ENCODE measurements at regions not wholly inside any gene's neighbourhood (a gene's known extent, or its start where the extent isn't known, plus 50 kb on each side); places are given as distances from the start of the nearest gene placed in this dataset.

DNA sequence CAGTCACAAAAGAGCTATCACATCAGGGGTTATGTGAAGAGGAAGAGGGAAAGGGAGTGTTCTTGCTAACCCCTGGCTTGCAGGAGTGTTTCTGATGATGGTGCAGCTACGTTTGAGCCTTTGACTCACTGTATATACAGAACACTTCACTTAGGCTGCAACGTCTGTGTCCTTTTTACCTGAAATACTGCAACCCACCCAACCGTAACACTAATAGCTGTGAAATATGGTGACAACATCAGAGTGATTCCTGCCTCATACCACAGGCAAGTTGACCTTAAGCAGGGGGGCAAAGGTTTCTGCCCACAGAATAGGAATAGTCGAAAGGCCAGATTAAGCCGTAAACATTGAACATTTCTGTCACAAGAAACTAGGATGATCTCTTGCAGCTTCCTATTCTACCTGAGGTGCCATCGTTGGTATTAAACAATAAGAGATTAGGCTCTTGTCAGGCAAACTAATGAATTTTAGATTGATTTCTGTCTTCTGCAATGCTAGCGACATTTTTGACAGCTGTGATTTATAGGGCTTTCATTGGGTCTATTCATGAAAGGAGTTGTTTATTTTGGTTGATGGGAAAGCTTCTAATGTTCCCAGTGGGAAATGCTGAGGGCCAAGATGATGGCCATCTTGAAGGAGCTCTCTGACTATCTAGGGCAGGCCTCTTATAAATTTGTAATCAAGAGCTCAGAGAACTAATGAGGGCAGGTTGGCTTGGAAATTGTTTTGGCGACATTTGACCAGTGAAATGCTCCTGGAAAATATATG, 316.8 kb downstream of the PIK3C3 start:
- DNase-seq = no peak

DNA sequence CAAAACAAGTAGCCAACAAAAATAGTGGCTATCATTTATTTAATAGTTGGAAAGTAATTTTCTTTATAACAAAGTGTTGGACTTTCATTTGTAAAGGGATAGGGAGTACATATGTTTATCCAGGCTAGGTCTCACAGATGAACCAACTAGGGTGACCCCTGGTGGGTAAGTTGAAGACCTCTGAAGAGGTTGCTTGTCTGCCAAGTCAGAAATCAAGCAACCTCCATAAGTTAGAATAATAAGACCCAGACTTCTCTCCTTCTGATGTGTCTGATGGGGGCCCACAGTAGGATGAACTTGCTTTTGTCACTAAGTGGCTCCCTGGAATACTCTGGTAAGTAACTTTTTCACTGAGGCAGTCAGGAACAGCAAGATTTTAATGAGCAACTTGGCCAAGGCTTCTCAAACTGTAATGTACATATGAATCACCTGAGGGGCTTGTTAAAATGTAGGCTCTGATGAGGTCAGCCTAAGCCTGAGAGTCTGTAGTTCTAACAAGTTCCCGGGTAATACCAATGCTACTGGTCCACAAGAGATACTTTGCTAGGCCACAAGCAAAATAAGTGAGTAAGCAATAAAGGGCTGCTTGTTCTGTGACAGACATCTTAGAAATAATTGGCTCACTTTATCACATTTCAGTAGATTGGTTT, 319.6 kb downstream of the PIK3C3 start:
- no peak for DNase-seq

DNA sequence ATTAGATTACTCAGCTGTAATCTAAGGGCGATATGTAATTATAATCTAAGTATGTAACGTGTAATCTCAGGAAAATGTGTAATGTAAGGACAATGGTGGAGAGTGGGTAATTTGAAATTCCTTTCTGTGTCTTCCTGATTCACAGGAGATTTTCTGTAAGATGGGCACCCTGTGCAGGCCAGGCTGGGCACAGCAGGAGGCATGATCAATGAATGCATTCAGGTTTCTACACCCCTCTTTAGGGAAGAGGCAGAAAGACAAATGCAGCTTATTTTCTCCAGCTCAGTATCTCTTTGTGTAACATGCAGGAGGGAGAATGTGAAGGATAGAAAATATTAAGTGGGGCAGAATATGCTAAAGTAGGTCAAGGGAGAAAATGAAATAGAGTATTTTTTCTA, 320.1 kb downstream of the PIK3C3 start:
- DNase-seq = no peak

DNA sequence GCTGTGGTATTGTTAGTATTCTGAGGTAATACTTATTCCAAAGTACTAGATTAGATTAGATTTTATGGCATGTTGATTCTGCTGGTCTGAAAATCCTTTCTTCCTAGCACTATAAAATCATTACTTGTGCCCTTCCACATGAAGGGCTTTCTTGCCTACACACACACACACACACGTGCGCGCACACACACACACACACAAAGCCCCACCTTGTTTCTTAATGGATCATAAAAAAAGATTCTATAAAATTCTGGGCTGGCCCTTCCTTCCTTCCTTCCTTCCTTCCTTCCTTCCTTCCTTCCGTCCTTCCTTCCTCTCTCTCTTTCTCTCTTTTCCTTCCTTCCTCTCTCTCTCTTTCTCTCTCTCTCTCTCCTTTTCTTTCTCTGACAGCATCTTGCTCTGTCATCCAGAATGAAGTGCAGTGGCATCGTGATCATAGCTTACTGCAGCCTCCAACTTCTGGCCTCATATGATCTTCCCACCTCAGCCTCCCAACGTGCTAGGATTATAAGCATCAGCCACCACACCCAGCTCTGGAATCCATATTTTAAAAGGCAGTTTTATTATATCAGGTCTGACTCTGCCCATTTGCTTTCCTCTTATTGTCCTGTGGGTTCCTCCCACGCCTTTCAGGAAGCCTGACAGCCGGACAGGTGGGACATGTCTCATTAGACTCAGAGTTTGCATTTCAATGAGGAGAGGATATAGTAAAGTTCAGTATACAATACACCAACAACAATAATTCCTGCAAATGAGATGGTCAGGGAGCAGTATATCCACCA, 321.1 kb downstream of the PIK3C3 start:
- DNase-seq = no peak

DNA sequence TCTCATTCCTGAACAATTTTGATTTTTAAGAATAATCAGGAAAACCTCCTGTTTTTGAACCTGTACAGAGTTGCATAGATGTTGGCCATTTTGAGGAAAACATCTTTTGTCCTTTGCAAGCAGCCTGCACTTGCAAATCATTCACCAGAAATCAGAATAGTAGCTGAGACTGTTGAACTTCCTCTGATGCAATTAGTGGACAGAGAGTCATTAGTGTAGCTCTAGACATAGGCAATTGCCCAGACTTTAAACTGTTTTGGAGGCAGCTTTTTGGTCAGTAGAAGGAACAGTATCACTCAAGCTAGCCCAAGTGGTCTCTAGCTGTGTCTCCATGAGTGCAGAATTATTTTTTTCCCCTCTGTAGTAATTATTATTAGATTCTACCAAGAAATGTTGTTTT, 326.1 kb downstream of the PIK3C3 start:
- no peak for DNase-seq

DNA sequence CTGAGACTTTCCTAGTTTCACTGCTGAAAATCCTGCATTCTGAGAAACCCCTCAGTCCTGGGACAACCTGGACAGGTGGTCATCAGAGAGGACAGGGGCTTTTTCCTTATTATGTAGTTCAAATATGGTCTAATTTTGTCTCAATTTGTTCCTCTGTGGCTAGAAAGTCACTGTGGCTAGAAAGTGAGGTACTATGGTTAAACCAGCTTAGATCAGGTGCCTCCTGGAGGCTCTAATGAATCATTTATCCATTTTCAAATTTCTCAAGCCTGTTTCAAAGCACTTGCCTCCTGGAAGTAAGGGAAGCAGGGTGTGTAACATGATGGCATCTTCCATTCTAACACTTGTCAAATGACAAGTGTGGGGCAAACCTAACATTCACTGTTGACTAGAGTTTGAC, 326.8 kb downstream of the PIK3C3 start:
- DNase-seq = no peak

DNA sequence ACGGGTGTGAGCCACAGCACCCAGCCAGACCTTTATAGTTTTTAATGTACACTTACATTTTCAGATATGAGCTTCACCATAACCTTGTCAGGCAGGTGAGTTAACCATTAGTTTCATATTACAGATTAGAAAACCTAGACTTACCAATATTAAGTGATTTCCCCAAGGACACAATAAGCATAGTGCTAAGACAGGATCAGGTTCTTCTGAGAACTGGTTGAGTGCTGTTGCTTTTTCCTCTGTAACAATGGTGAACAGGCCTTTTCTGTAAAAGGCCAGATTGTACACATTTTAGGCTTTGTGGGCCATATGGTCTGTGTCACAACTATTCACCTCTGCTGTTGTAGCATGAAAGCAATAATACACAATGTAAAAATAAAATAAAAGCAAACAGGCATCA, 332.0 kb downstream of the PIK3C3 start:
- no peak for DNase-seq

DNA sequence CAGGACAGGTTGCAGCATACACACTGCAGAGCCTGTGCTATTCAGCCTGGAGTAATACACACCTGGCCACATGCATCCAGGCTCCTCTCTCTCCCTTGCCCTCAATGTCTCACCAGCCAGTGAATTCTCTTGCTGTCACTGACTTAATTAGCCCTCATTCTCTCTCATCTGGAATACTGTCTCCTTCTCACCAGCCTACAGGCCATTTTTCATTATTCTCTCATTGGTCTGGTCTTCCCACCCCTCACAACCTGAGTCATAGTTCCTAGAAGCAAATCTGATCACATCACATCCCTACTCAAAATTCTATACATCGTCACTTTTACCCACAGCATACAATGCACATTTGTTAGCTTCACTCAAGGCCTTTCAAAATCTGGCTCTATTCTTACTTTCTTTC, 333.1 kb downstream of the PIK3C3 start:
- DNase-seq = no peak

DNA sequence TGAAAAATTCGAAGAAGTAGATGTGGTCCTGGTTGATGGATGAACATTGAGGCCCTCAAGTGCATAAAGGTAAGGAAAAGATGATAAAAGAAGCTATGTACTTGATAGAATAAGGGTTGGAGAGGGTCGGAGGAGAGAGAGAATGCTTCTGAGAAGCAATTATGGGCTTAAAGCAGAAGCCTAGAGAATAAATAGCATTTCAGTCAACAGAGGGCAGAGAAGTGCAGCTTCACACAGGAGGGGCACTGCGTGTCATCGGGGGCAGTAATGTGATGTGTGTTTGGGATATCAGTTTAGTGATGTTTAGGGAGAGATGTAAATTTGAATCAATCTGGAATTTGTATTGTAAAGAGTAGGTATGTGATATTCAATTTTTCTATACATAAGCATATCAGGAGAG, 334.5 kb downstream of the PIK3C3 start:
- DNase-seq = no peak

DNA sequence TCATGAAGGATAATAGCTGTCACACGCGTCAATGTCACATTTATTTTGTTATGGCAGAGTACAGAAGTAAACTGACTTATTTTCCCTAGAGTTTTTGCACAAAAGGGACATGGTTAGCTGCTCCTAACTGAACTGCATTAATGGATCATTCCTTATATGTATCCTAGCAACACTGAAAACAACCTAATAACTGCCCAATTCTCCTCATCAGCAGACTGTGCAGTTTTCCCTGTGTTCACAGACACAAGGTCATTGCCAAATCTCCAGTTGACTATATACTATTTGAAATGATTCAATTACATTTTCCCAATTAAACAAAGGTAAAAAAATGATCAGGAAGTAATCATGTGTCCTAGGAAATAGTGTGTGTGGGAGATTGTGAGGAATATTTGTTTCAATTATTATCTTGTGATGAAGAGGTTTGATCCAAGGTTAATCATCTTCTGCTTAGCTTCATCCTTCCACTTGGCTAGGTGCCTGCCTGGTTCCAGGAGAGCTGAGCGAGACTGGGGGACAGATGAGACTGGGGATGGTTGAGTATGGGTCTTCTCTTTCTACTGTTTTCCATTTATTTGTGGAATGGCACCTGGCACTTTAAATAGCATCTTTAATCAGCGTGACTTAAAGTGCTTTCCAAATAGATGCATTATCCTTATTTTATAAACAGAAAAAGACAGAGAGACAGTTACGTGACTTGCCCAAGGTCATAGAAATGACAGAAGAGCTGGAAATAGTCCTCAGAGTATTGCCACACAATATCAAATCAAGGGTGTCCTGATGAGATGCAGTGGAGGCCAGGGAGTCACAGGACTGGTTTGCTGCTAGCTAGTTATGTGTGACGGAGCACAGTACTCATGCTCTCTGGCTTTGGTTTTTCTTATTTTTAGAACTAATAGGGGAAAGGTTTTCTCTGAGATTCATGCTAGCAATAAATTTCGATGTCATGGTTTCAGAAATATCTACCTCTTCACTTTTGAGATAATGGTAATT, 335.6 kb downstream of the PIK3C3 start:
- no peak for DNase-seq

DNA sequence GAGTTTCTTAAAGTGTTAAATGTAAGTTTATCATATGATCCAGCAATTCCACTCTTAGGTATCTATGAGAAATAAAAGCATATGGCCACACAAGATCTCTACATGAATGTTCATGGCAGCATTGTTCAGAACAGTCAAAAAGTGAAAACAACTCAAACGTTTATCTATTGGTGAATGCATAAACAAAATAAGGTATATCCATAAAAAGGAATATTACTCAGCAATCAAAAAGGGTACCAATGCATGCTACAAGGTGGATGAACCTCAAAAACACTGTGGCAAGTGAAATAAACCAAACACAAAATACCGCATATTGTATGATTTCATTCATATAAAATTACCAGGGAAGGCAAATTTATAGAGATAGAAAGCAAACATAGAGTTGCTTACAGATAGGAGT, 337.6 kb downstream of the PIK3C3 start:
- DNase-seq = no peak

DNA sequence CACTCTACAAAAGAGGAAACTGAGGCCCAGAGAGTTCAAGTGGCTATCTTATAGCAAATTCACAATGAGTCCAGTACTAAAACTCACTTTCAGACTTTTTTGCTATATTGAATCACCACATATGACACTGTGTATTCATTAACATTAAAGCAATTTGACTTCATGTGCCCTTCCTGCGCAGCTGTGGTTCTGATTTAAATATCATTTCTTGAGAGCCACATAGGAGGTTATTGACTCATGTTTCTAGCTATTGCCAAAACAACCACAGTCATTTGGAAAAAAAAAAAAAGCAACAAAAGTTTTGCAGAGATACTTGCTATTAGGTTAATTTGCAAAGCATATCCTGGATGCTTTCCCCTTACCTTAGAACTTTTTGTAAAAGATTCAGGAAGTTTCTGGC, 341.2 kb downstream of the PIK3C3 start:
- no peak for DNase-seq

DNA sequence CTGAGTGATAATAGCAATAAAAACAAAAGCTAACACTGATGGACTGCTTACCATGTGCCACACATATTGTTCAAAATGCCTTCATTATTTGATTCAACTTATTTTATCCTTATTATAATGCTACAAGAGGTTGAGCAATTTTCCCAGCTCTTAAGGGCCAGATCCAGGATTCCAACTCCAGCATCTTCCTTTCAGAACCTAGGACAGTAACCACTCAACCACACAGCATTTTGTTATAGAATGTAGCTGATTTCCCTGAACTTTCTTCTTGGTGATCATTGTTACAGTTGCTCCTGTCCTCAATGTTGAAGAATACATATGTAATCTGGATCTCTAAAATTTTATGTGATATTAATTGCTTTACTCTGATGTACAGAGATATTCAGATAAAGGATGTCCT, 341.7 kb downstream of the PIK3C3 start:
- DNase-seq = no peak

DNA sequence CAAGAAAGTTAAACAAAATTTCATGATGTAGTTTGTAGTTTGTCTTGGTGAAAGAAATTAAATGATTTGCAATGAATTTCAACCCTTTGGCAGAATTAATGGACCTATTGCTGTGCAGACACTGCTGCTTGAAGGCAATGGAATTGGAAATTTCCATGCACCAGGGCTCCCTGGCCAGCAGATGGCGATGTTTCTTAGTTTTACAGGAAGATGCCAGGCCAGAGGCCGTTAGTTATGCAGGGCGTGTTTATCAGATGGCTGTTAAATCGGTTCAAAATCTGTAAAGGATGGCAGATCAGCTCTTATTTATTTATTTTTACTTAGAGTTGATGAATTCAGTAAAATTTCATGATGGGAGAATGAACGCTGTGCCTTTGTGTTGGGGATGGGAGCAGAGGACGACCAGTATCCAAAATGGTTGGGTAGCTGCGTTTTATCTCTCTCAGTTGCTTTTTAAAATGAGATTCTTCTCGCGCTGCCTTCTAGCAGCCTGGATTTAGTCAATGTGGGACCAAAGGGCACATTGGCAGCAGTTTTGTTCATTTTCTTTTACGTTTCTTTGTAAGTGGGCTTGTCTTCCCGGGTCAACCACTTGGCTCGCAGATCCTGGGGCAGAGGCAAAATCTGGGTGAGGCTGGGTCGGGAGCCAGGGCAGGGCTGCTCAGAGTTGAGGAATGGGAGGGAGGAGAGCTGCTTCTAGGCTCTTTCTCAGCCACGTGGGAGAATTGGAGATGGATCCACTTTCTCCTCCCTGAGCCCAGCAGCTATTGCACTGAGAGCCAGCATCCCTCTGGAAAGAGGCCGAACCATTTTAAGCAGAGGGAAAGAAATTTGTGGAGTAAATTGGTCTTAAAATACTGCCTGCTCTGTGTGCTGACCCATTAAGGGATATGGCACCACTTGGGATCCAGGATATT, 344.0 kb downstream of the PIK3C3 start:
- DNase-seq = peak; percentile 39

DNA sequence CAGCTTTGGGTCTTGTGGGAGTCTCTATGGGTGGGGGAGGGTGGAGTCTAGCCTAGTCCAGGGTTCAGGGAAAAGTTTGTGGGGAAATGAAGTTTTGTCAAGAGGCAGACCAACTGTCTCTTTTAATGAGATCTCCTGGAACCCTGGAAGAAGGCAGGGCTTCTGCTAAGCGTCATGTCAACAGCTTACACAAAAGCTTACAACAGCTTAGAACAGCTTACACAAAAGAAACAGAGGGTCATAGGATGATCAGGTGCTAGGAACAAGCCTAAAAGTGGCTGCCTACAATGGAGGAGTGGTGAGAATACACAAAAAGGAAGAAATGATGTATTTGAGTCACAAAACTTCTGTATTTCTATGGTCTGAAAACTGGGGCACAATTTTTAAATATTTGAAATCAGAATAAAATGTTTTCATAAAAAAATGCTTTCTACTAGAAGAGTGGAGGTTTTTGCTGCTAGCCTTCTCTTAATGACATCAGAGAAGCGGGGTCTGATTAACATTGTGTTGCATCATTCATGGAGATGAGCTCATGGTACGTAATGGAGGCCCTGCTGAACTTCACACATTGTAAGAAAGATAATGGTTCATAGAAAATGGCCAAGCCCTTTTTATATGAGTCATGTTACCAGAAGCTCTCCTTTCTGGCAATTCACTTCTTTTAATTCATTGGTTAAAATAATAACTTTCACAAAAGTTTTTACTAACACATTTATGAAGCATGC, 351.0 kb downstream of the PIK3C3 start:
- DNase-seq = no peak

DNA sequence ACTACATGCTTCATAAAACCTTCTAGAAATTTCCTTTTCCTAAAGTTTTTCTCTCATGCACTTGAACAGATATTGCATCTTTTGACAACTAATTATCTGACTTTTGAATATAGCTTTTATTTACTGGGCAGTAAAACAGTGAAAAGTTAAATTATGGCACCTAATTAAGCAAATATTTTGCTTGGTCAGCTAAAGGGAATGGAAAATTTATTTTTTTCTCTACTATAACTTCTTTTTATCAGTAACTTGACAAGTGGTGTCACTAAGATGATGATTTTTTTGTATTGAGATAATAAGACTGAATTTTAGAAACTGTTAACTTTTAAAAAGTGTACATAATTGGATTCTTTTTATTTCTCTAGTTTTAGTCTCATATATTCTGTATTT, 351.6 kb downstream of the PIK3C3 start:
- no peak for DNase-seq

DNA sequence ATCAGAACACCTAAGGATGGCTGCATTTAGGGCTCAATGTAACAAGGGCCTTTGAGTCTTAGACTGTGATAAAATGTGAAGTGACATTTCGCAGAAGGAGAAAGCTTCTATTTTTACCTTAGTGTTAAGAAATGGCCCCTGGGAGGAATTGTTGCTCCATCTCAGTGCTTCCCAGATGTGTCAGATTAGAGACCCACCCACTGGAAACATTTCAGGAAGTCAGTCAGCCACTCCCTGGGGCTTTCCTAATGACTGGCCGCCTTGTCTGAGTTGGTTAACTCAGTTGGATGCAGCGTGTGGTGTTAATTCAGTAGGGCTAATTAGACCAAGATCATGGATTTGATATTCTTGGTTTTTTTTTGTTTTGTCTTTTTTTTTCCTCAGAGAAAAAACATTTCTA, 355.9 kb downstream of the PIK3C3 start:
- no peak for DNase-seq

DNA sequence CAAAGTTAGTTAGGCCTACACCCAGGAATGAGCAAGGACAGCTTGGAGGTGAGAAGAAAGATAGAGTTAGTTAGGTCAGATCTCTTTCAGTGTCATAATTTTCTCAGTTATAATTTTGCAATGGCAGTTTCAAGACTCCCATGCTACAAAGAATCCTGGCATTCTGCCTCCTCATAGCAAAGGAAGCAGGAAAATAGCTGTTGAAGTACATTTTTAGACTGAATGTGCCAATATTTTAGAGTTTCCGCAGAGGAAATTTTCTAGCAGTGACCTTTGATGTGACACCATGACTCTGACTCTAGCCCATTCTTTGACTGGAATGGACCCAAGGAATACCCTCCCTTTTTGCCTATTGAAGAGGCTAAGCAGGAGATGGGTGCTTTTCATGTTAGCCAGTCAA, 371.7 kb downstream of the PIK3C3 start:
- DNase-seq = no peak

DNA sequence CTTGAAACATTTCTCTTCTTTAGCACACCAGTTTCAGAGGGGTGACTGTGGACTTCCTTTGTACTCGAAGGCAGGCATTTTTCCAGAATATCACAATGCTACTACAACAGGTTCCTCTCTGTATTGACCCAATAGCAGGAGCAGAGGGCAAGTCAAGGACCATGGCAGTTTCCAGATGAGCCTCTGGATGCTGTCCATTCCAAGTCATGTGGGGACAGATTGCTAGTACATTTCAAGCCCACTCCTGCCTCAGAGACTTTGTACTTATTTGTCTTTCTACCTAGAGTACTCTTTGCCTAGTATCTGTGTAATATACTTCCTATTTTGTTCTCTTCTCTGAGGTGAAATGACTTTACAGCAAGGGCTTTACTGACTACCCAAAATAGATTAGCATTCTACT, 373.9 kb downstream of the PIK3C3 start:
- DNase-seq = no peak

DNA sequence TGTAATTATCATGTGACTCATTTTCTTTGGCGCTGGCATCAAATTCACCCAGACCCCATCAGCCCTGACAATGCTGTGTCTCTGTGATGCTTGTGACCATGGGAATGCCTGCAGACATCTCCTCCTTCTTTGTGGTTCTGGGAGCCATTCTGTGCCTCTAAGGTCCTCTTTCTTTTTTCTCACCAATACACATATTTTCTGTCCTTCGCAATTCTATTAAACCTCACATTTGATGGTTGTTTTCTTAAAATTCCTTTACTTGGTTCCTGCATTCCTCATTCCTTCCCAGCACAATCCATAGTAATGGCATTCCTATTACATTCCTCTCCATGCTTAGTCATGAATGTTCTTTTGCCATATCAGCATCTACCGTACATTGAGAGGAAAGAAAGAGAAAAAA, 375.3 kb downstream of the PIK3C3 start:
- DNase-seq = no peak

DNA sequence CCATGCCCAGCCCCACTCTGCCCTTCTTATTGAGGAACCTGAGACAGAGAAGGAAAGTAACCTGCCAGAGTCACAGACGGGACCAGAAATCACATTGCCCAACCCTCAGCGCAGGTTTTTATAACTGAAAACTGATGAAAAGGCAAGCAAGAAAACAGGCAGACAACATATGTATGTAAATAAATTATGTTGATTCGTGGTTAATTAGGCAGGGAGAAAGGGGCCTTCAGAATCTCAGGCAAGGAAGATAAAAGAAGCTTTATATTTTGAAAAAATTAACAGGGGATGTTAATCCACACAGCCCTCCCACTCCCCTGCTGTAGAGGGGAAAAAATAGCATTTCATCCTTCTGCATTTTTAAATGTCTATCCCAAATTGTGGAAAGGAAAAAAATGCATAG, 378.5 kb downstream of the PIK3C3 start:
- DNase-seq = no peak
